H9 (cell line): ENCODE measurements at regions not wholly inside any gene's neighbourhood (a gene's known extent, or its start where the extent isn't known, plus 50 kb on each side); places are given as distances from the start of the nearest gene placed in this dataset.

Experiments
- DNase-seq: peaks from one replicate; pipeline ENCODE4 v3.0.0-alpha.2; 2017
- H2AFZ ChIP-seq: one replicate; pipeline ENCODE4 v1.6.1; 2013; ENCODE audit warnings: mild to moderate bottlenecking, low read length, control low read depth, moderate library complexity
- H2AK5ac ChIP-seq: 2 replicates; pipeline ENCODE4 v1.6.1; 2013; ENCODE audit warnings: low read length, control low read depth, mixed read lengths; ENCODE audit not compliant: insufficient read length
- H2BK120ac ChIP-seq: one replicate; pipeline ENCODE4 v1.6.1; 2013; ENCODE audit warnings: low read depth, mild to moderate bottlenecking, low read length, control low read depth, inconsistent platforms; ENCODE audit not compliant: poor library complexity, severe bottlenecking
- H2BK12ac ChIP-seq: 2 replicates; pipeline ENCODE4 v1.6.1; 2013; ENCODE audit warnings: low read length, control low read depth, mixed read lengths, low read depth; ENCODE audit not compliant: insufficient read length
- H2BK15ac ChIP-seq: 2 replicates; pipeline ENCODE4 v1.6.1; 2013; ENCODE audit warnings: low read depth, low read length, control low read depth
- H2BK20ac ChIP-seq: one replicate; pipeline ENCODE4 v1.6.1; 2013; ENCODE audit warnings: low read depth, mild to moderate bottlenecking, low read length, control low read depth, inconsistent platforms; ENCODE audit not compliant: poor library complexity, severe bottlenecking
- H2BK5ac ChIP-seq: 2 replicates; pipeline ENCODE4 v1.6.1; 2013; ENCODE audit warnings: low read length, control low read depth, mixed read lengths; ENCODE audit not compliant: insufficient read length
- H3K14ac ChIP-seq: 2 replicates; pipeline ENCODE4 v1.6.1; 2013; ENCODE audit warnings: low read length, control low read depth; ENCODE audit not compliant: insufficient read depth
- H3K18ac ChIP-seq: 2 replicates; pipeline ENCODE4 v1.6.1; 2013; ENCODE audit warnings: low read depth, mild to moderate bottlenecking, mixed read lengths, low read length, control low read depth; ENCODE audit not compliant: insufficient read length
- H3K23ac ChIP-seq: 2 replicates; pipeline ENCODE4 v1.6.1; 2013; ENCODE audit warnings: low read length, control low read depth, mixed read lengths, low read depth; ENCODE audit not compliant: insufficient read length
- H3K23me2 ChIP-seq: 2 replicates; pipeline ENCODE4 v1.6.1; 2013; ENCODE audit warnings: low read depth, mild to moderate bottlenecking, mixed read lengths, low read length, control low read depth; ENCODE audit not compliant: insufficient read length, poor library complexity, severe bottlenecking
- H3K27ac ChIP-seq: 2 replicates; pipeline ENCODE4 v1.5.1; 2013; ENCODE audit warnings: low read length, control low read depth, mixed read lengths, low read depth; ENCODE audit not compliant: insufficient read length
- H3K27me3 ChIP-seq: 2 replicates; pipeline ENCODE4 v1.6.1; 2013; ENCODE audit warnings: low read length, control low read depth, inconsistent platforms; ENCODE audit not compliant: insufficient read depth
- H3K4ac ChIP-seq: 2 replicates; pipeline ENCODE4 v1.6.1; 2013; ENCODE audit warnings: low read depth, mild to moderate bottlenecking, control low read depth, inconsistent platforms, low read length, moderate library complexity
- H3K4me1 ChIP-seq: 2 replicates; pipeline ENCODE4 v1.6.1; 2013; ENCODE audit warnings: low read length, control low read depth, inconsistent platforms; ENCODE audit not compliant: insufficient read depth
- H3K4me2 ChIP-seq: 2 replicates; pipeline ENCODE4 v1.6.1; 2013; ENCODE audit warnings: low read length, control low read depth, mixed read lengths; ENCODE audit not compliant: insufficient read length, insufficient read depth
- H3K56ac ChIP-seq: 2 replicates; pipeline ENCODE4 v1.6.1; 2013; ENCODE audit warnings: low read depth, mild to moderate bottlenecking, mixed read lengths, low read length, control low read depth; ENCODE audit not compliant: insufficient read length
- H3K79me1 ChIP-seq: 2 replicates; pipeline ENCODE4 v1.6.1; 2013; ENCODE audit warnings: low read depth, mild to moderate bottlenecking, moderate library complexity, low read length, control low read depth, inconsistent platforms; ENCODE audit not compliant: insufficient read depth, poor library complexity, severe bottlenecking
- H3K79me2 ChIP-seq: 2 replicates; pipeline ENCODE4 v1.6.1; 2013; ENCODE audit warnings: low read length, control low read depth, inconsistent platforms; ENCODE audit not compliant: insufficient read depth
- H3K9ac ChIP-seq: 2 replicates; pipeline ENCODE4 v1.6.1; 2013; ENCODE audit warnings: low read length, control low read depth, mixed read lengths; ENCODE audit not compliant: insufficient read length; ENCODE audit errors: extremely low read depth
- H3K9me3 ChIP-seq: one replicate; pipeline ENCODE4 v1.6.1; 2013; ENCODE audit warnings: low read depth, low read length, inconsistent platforms; ENCODE audit not compliant: control insufficient read depth
- H3T11ph ChIP-seq: one replicate; pipeline ENCODE4 v1.6.1; 2013; ENCODE audit warnings: mild to moderate bottlenecking, low read length, control low read depth, inconsistent platforms
- H4K20me1 ChIP-seq: one replicate; pipeline ENCODE4 v1.6.1; 2013; ENCODE audit not compliant: control insufficient read depth, insufficient read length, insufficient read depth
- H4K5ac ChIP-seq: 2 replicates; pipeline ENCODE4 v1.6.1; 2013; ENCODE audit warnings: low read depth, mild to moderate bottlenecking, mixed read lengths, low read length, control low read depth; ENCODE audit not compliant: insufficient read length
- H4K8ac ChIP-seq: replicated peaks from 2 replicates; pipeline ENCODE4 v1.6.1; 2013; ENCODE audit warnings: low read length, control low read depth, mixed read lengths, low read depth; ENCODE audit not compliant: insufficient read length
- H4K91ac ChIP-seq: 2 replicates; pipeline ENCODE4 v1.6.1; 2013; ENCODE audit warnings: low read depth, mild to moderate bottlenecking, moderate library complexity, mixed read lengths, low read length, control low read depth; ENCODE audit not compliant: insufficient read length
- H3K27ac Mint-ChIP-seq, 3 experiments: 2 replicates in 2 of 3; 3 replicates in 1 of 3; pipeline ENCODE4 v1.8.0; 2020 to 2021; ENCODE audit warnings: mixed read lengths in 3 of 3, mild to moderate bottlenecking in 1 of 3, moderate library complexity in 1 of 3
- H3K27me3 Mint-ChIP-seq: 2 replicates; pipeline ENCODE4 v1.8.0; 2021; ENCODE audit warnings: low read depth, mild to moderate bottlenecking, moderate library complexity, mixed read lengths
- H3K36me3 Mint-ChIP-seq, 3 experiments: 2 replicates in 2 of 3; 3 replicates in 1 of 3; pipeline ENCODE4 v1.8.0; 2020 to 2021; ENCODE audit warnings: low read depth in 3 of 3, mixed read lengths in 3 of 3; ENCODE audit not compliant: insufficient read depth in 1 of 3
- H3K4me1 Mint-ChIP-seq, 2 experiments: 2 replicates each; pipeline ENCODE4 v1.8.0; 2020; ENCODE audit warnings: mixed read lengths in 2 of 2
- H3K4me3 Mint-ChIP-seq, 2 experiments: 2 replicates in 1 of 2; 3 replicates in 1 of 2; pipeline ENCODE4 v1.8.0; 2020 to 2021; ENCODE audit warnings: mild to moderate bottlenecking in 2 of 2, mixed read lengths in 2 of 2, moderate library complexity in 1 of 2
- H3K9me3 Mint-ChIP-seq, 2 experiments: 2 replicates in 1 of 2; 3 replicates in 1 of 2; pipeline ENCODE4 v1.8.0; 2020; ENCODE audit warnings: mild to moderate bottlenecking in 2 of 2, mixed read lengths in 2 of 2, moderate library complexity in 1 of 2
- WGBS: extraction: QIAGEN DNeasy Blood & Tissue Kit; methylation state at CpG from one replicate; pipeline ENCODE4 v1.1.7; 2013; ENCODE audit warnings: missing lambda C conversion rate, low lambda C conversion rate, mixed read lengths; ENCODE audit not compliant: insufficient read length; ENCODE audit errors: extremely low coverage; 5-methylcytosine and 5-hydroxymethylcytosine counted together
- TF ChIP-seq, protein P1 (sequence below): fragments of 200-600 bp; sonication (generic); conservative IDR thresholded peaks from 3 replicates; pipeline ENCODE4 v1.8.0; 2021; ENCODE audit warnings: antibody characterized with exemption, mild to moderate bottlenecking

DNA sequence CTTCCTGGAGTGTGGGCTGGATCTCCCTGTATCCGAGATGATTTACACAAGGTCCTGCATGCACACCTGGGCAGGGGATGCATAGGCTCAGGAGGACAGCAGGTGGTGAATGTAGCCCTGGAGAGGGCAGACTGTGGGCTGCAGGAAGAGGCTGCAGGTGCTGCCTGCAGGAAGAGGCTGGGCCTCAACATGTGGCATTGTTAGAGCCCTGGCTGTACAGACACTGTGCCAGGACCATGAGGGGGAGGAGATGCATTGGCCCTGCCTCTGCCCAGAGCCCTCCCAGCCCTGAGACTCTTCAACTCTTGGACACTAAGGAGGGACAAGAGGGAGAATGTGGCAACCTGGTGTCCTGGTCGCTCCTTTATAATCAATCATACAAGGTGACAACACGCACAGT, 392.8 kb downstream of the TNS1 start:
- Histone ChIP-seq H2BK12ac (no peak overlapping the region), H4K20me1 (no peaks in the 10 kb centered on the region), H4K8ac (no peak overlapping the region), H3K79me2 (no peaks in the 10 kb centered on the region), H2BK20ac (no peak overlapping the region), H3K23ac (no peak overlapping the region), H3K18ac (no peak overlapping the region), H3K27me3 (no peaks in the 10 kb centered on the region), H2BK5ac (no peak overlapping the region), H2AFZ (no peak overlapping the region), H2BK120ac (no peak overlapping the region), H3K4me1 (no peaks in the 10 kb centered on the region), H3K27ac (no peak overlapping the region), H3K56ac (no peak overlapping the region), H3K4me2 (no peak overlapping the region), H2BK15ac (no peak overlapping the region), H3K23me2 (no peaks in the 10 kb centered on the region), H4K91ac (no peak overlapping the region), H2AK5ac (no peak overlapping the region), H3K9ac (no peak overlapping the region), H3K79me1 (no peaks in the 10 kb centered on the region), H3K4ac (no peak overlapping the region), H4K5ac (no peak overlapping the region), H3K14ac (no peak overlapping the region), H3T11ph (no peak overlapping the region), H3K9me3 (no peaks in the 10 kb centered on the region)
- WGBS = no CpG with 5 or more reads among the region's 3 CpGs
- Mint-ChIP-seq H3K27ac (peak overlapping the region in 1 of 3 experiments; percentile 21; a peak in 1 of 7 replicates), H3K27me3 (peaks cover 10% of the 10 kb centered on the region), H3K4me1 (peaks cover 15 to 18% of the 10 kb centered on the region in 2 experiments), H3K4me3 (no peak overlapping the region), H3K9me3 (no peaks in the 10 kb centered on the region), H3K36me3 (no peaks in the 10 kb centered on the region)
- TF ChIP-seq, protein P1, sequence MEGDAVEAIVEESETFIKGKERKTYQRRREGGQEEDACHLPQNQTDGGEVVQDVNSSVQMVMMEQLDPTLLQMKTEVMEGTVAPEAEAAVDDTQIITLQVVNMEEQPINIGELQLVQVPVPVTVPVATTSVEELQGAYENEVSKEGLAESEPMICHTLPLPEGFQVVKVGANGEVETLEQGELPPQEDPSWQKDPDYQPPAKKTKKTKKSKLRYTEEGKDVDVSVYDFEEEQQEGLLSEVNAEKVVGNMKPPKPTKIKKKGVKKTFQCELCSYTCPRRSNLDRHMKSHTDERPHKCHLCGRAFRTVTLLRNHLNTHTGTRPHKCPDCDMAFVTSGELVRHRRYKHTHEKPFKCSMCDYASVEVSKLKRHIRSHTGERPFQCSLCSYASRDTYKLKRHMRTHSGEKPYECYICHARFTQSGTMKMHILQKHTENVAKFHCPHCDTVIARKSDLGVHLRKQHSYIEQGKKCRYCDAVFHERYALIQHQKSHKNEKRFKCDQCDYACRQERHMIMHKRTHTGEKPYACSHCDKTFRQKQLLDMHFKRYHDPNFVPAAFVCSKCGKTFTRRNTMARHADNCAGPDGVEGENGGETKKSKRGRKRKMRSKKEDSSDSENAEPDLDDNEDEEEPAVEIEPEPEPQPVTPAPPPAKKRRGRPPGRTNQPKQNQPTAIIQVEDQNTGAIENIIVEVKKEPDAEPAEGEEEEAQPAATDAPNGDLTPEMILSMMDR = no peak
- no peak for DNase-seq
